HCT116 (cell line): ENCODE measurements at regions not wholly inside any gene's neighbourhood (a gene's known extent, or its start where the extent isn't known, plus 50 kb on each side); places are given as distances from the start of the nearest gene placed in this dataset.

Experiments used
- ATAC-seq: fragments of 200-7000 bp; cut with Tn5 transposase; 2 replicates; pipeline ENCODE4 v1.9.1; 2020; ENCODE audit warnings: mild to moderate bottlenecking, moderate library complexity
- BruUV-seq: library from RNA; stranded (reverse); fragments of 400-500 nt; replicated peaks from 2 replicates; lab custom pipeline; 2021; lab: Mats Ljungman, UMichigan
- CTCF ChIA-PET: fragments of 300-600 bp; sonication (Branson Sonifier 250); formaldehyde crosslinking; loops from one replicate; lab custom pipeline; 2021; ENCODE audit warnings: antibody characterized with exemption; lab: Charles Lee
- POLR2A ChIA-PET: fragments of 300-600, 350-600 bp; sonication (Branson Sonifier 250); formaldehyde crosslinking; loops from one replicate; lab custom pipeline; 2021; ENCODE audit warnings: antibody characterized with exemption; lab: Charles Lee
- RAD21 ChIA-PET, 2 experiments: fragments of 300-600 bp; sonication (Branson Sonifier 250); formaldehyde crosslinking; loops; one replicate each; lab custom pipeline; 2023; ENCODE audit warnings: low total read pairs in 2 of 2; ENCODE audit not compliant: uncharacterized antibody in 2 of 2, unreplicated experiment in 2 of 2, low non-redundant PET in 1 of 2; lab: Charles Lee
- DNase-seq: peaks from one replicate; pipeline ENCODE4 v3.0.0-alpha.2; 2010; ENCODE audit warnings: low read depth, low spot score
- H2AFZ ChIP-seq: fragments of 200-600 bp; shearing (Covaris generic), sonication (generic); 2 replicates; pipeline ENCODE4 v1.6.1; 2017; ENCODE audit warnings: low read depth, mixed run types, mixed read lengths, antibody characterized with exemption, low read length; ENCODE audit not compliant: poor library complexity, severe bottlenecking
- H3K27ac ChIP-seq: 2 replicates; pipeline ENCODE4 v1.5.1; 2012; ENCODE audit warnings: low read depth, low read length
- H3K27me3 ChIP-seq: fragments of 200-600 bp; sonication (generic); 2 replicates; pipeline ENCODE4 v1.6.1; 2016; ENCODE audit warnings: mixed run types, low read length, mixed read lengths; ENCODE audit not compliant: insufficient read depth
- H3K36me3 ChIP-seq, 2 experiments: fragments of 200-500 bp in 1 of 2; fragments of 200-600 bp in 1 of 2; sonication (Bioruptor generic) in 1 of 2; sonication (generic) in 1 of 2; 2 replicates each; pipeline versions ENCODE4 v1.5.1 to v1.6.1; 2014 to 2016; ENCODE audit warnings: low read length in 2 of 2, inconsistent platforms in 1 of 2, mixed read lengths in 1 of 2, mixed run types in 1 of 2; ENCODE audit not compliant: insufficient read depth in 2 of 2, control insufficient read depth in 1 of 2
- H3K4me1 ChIP-seq, 2 experiments: fragments of 200-600 bp in 1 of 2; sonication (generic) in 1 of 2; 2 replicates each; pipeline versions ENCODE4 v1.5.1 to v1.6.1; 2012 to 2017; ENCODE audit warnings: low read length in 2 of 2, inconsistent platforms in 1 of 2, mild to moderate bottlenecking in 1 of 2, mixed read lengths in 1 of 2, mixed run types in 1 of 2, moderate library complexity in 1 of 2; ENCODE audit not compliant: insufficient read depth in 2 of 2, control insufficient read depth in 1 of 2
- H3K4me2 ChIP-seq: fragments of 200-600 bp; sonication (generic); 2 replicates; pipeline ENCODE4 v1.6.1; 2017; ENCODE audit warnings: mixed run types, low read length, mixed read lengths
- H3K4me3 ChIP-seq, 2 experiments: fragments of 200-600 bp in 1 of 2; sonication (generic) in 1 of 2; replicated peaks in 1 of 2; 2 replicates each; pipeline ENCODE4 v1.5.1; 2011 to 2016; ENCODE audit warnings: low read length in 2 of 2, control low read depth in 1 of 2, low read depth in 1 of 2, mild to moderate bottlenecking in 1 of 2, mixed read lengths in 1 of 2, mixed run types in 1 of 2
- H3K79me2 ChIP-seq: fragments of 200-600 bp; sonication (generic); 2 replicates; pipeline ENCODE4 v1.6.1; 2017; ENCODE audit warnings: mild to moderate bottlenecking, mixed run types, low read length, moderate library complexity, mixed read lengths; ENCODE audit not compliant: insufficient read depth
- H3K9ac ChIP-seq: fragments of 200-600 bp; sonication (generic); 2 replicates; pipeline ENCODE4 v1.6.1; 2016; ENCODE audit warnings: low read length, mixed read lengths
- H3K9me2 ChIP-seq: fragments of 200-600 bp; sonication (generic), shearing (Covaris generic); 2 replicates; pipeline ENCODE4 v1.6.1; 2017; ENCODE audit warnings: mixed run types, mild to moderate bottlenecking, moderate library complexity; ENCODE audit not compliant: insufficient read depth
- H3K9me3 ChIP-seq, 2 experiments: fragments of 200-500 bp in 1 of 2; fragments of 200-600 bp in 1 of 2; sonication (Bioruptor generic) in 1 of 2; sonication (generic) in 1 of 2; 2 replicates each; pipeline ENCODE4 v1.6.1; 2014 to 2017; ENCODE audit warnings: low read length in 2 of 2, mixed read lengths in 2 of 2, inconsistent platforms in 1 of 2, low read depth in 1 of 2, mild to moderate bottlenecking in 1 of 2, mixed run types in 1 of 2, moderate library complexity in 1 of 2; ENCODE audit not compliant: control insufficient read depth in 1 of 2, insufficient read depth in 1 of 2
- H4K20me1 ChIP-seq: fragments of 200-600 bp; sonication (generic), shearing (Covaris generic); 2 replicates; pipeline ENCODE4 v1.6.1; 2017; ENCODE audit warnings: mixed run types, mild to moderate bottlenecking, moderate library complexity; ENCODE audit not compliant: insufficient read depth
- ATF3 ChIP-seq: IDR thresholded peaks from 2 replicates; pipeline ENCODE4 v1.6.1; 2012
- POLR2A ChIP-seq: IDR thresholded peaks from 2 replicates; pipeline ENCODE4 v1.7.0; 2011; ENCODE audit warnings: borderline replicate concordance; ENCODE audit not compliant: insufficient read depth, insufficient read length; ENCODE audit errors: extremely low read depth
- ZBTB33 ChIP-seq: IDR thresholded peaks from 2 replicates; pipeline ENCODE4 v1.6.1; 2011; ENCODE audit warnings: mild to moderate bottlenecking, low read length, moderate library complexity; ENCODE audit not compliant: insufficient replicate concordance; ENCODE audit errors: extremely low read depth
- ZNF274 ChIP-seq: fragments of 200-500 bp; sonication (Bioruptor generic); IDR thresholded peaks from 2 replicates; pipeline ENCODE4 v1.6.1; 2014; ENCODE audit warnings: mild to moderate bottlenecking, low read depth, low read length, inconsistent platforms
- intact Hi-C: fragments of 100-400 bp; cut with micrococcal nuclease; formaldehyde crosslinking; loops from 2 replicates; pipeline ENCODE4 v1.10.0; 2022
- TF ChIP-seq, protein P1 (sequence below): IDR thresholded peaks from 2 replicates; pipeline ENCODE4 v1.6.1; 2012; ENCODE audit warnings: low read depth
- TF ChIP-seq, protein P2 (sequence below), 3 experiments: fragments of 200-600 bp in 1 of 3; sonication (generic) in 1 of 3; IDR thresholded peaks in 2 of 3; conservative IDR thresholded peaks in 1 of 3; 2 replicates each; pipeline ENCODE4 v1.5.1; 2012 to 2017; ENCODE audit warnings: low read depth in 2 of 3, low read length in 2 of 3, antibody characterized with exemption in 1 of 3, borderline replicate concordance in 1 of 3, control low read depth in 1 of 3, mild to moderate bottlenecking in 1 of 3, mixed read lengths in 1 of 3, mixed run types in 1 of 3, moderate library complexity in 1 of 3; ENCODE audit not compliant: insufficient read depth in 1 of 3

DNA sequence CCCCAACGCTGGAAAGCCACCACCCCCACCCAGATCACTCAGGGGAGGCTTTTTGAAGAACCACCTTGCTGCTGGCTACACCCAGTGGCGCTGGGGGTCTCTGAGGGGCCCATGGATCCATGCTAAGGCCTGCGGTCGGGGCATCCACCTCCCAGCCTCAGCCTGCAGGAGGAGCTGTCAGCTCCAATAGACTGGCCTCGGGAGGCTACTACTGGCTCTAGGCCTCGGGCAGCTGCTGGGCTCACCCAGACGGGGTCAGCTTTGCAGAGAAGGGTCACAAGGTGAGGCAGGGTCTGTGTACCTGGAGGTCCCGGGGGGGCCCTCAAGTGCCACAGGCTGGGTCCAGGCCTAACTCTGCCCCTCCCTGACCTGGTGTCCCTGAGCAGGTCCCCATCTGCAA, 193.7 kb downstream of the OLFM1 start:
- H3K79me2 ChIP-seq: no peaks in the 10 kb centered on the region
- H3K27me3 ChIP-seq: peaks cover 6% of the 10 kb centered on the region; the same call in 1 of the 2 replicates
- H3K4me2 ChIP-seq: no peak overlapping the region
- no peaks in the 10 kb centered on the region for H3K36me3 ChIP-seq
- no peak overlapping the region for H3K27ac ChIP-seq
- no peak for TF ChIP-seq ZBTB33
- no peak for TF ChIP-seq ATF3
- TF ChIP-seq, protein P1, sequence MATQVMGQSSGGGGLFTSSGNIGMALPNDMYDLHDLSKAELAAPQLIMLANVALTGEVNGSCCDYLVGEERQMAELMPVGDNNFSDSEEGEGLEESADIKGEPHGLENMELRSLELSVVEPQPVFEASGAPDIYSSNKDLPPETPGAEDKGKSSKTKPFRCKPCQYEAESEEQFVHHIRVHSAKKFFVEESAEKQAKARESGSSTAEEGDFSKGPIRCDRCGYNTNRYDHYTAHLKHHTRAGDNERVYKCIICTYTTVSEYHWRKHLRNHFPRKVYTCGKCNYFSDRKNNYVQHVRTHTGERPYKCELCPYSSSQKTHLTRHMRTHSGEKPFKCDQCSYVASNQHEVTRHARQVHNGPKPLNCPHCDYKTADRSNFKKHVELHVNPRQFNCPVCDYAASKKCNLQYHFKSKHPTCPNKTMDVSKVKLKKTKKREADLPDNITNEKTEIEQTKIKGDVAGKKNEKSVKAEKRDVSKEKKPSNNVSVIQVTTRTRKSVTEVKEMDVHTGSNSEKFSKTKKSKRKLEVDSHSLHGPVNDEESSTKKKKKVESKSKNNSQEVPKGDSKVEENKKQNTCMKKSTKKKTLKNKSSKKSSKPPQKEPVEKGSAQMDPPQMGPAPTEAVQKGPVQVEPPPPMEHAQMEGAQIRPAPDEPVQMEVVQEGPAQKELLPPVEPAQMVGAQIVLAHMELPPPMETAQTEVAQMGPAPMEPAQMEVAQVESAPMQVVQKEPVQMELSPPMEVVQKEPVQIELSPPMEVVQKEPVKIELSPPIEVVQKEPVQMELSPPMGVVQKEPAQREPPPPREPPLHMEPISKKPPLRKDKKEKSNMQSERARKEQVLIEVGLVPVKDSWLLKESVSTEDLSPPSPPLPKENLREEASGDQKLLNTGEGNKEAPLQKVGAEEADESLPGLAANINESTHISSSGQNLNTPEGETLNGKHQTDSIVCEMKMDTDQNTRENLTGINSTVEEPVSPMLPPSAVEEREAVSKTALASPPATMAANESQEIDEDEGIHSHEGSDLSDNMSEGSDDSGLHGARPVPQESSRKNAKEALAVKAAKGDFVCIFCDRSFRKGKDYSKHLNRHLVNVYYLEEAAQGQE: no peak
- no peak for TF ChIP-seq POLR2A
- TF ChIP-seq, protein P2, sequence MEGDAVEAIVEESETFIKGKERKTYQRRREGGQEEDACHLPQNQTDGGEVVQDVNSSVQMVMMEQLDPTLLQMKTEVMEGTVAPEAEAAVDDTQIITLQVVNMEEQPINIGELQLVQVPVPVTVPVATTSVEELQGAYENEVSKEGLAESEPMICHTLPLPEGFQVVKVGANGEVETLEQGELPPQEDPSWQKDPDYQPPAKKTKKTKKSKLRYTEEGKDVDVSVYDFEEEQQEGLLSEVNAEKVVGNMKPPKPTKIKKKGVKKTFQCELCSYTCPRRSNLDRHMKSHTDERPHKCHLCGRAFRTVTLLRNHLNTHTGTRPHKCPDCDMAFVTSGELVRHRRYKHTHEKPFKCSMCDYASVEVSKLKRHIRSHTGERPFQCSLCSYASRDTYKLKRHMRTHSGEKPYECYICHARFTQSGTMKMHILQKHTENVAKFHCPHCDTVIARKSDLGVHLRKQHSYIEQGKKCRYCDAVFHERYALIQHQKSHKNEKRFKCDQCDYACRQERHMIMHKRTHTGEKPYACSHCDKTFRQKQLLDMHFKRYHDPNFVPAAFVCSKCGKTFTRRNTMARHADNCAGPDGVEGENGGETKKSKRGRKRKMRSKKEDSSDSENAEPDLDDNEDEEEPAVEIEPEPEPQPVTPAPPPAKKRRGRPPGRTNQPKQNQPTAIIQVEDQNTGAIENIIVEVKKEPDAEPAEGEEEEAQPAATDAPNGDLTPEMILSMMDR (IDR thresholded peaks at IDR 0.05 in 2 of 3, conservative IDR thresholded peaks at IDR 0.05 in 1 of 3; ENCODE audit: borderline replicate concordance in 1 of 3, insufficient read depth in 1 of 3, low read depth in 2 of 3, low read length in 2 of 3): peak in 2 of 3 experiments; percentile 26 to 34; a peak in 3 of 6 replicates
- TF ChIP-seq ZNF274: no peak
- intact Hi-C loops: no loop called here
- H3K9me2 ChIP-seq: no peaks in the 10 kb centered on the region
- no peak overlapping the region for H2AFZ ChIP-seq
- no peaks in the 10 kb centered on the region for H3K9me3 ChIP-seq
- RAD21 ChIA-PET: no interaction called here
- CTCF ChIA-PET: no interaction called here
- H3K9ac ChIP-seq: no peak overlapping the region
- H3K4me3 ChIP-seq: no peak overlapping the region
- POLR2A ChIA-PET: no interaction called here
- peak; percentile 52 for ATAC-seq
- H3K4me1 ChIP-seq: peaks cover 6 to 8% of the 10 kb centered on the region in 2 experiments; a peak in 3 of 4 replicates
- DNase-seq: no peak
- no TSS peak for BruUV-seq
- H4K20me1 ChIP-seq: no peaks in the 10 kb centered on the region
